GM18861 (cell line): ENCODE measurements at regions not wholly inside any gene's neighbourhood (a gene's known extent, or its start where the extent isn't known, plus 50 kb on each side); places are given as distances from the start of the nearest gene placed in this dataset.
"Not testable (repeated sequence)": the region's sequence is repeated elsewhere in the genome, so short reads cannot be mapped to it uniquely, and the experiment has no call there.

Experiments
- ATAC-seq: cut with Tn5 transposase; IDR thresholded peaks from one replicate; pipeline ENCODE4 v1.9.1; 2021; ENCODE audit not compliant: unreplicated experiment

GRCh38 chr4:170231377-170231776 is 141.6 kb upstream of the AADAT start:
- ATAC-seq: no peak

GRCh38 chr4:170230242-170230641 is 140.5 kb upstream of the AADAT start:
- no peak for ATAC-seq

- no peak for ATAC-seq
These were observed 139.2 kb upstream of the AADAT start for GRCh38 chr4:170229006-170229405.

GRCh38 chr4:170227928-170228327 is 138.2 kb upstream of the AADAT start:
- no peak for ATAC-seq

- ATAC-seq: no peak
These were observed 136.5 kb upstream of the AADAT start for GRCh38 chr4:170226288-170226687.

- ATAC-seq: no peak
These were observed 125.0 kb upstream of the AADAT start for GRCh38 chr4:170214731-170215130.

- no peak for ATAC-seq
These were observed 124.3 kb upstream of the AADAT start for GRCh38 chr4:170214101-170214500.

GRCh38 chr4:170202721-170203120 is 113.0 kb upstream of the AADAT start:
- no peak for ATAC-seq

GRCh38 chr4:170198747-170199146 is 109.0 kb upstream of the AADAT start:
- no peak for ATAC-seq

GRCh38 chr4:170194794-170195193 is 105.0 kb upstream of the AADAT start:
- not testable (repeated sequence) for ATAC-seq

GRCh38 chr4:170193496-170193895 is 103.7 kb upstream of the AADAT start:
- no peak for ATAC-seq

GRCh38 chr4:170190265-170190664 is 100.5 kb upstream of the AADAT start:
- no peak for ATAC-seq

- ATAC-seq: no peak
These were observed 81.1 kb upstream of the AADAT start for GRCh38 chr4:170170861-170171260.

GRCh38 chr4:170169699-170170098 is 79.9 kb upstream of the AADAT start:
- ATAC-seq: no peak

- no peak for ATAC-seq
These were observed 77.9 kb upstream of the AADAT start for GRCh38 chr4:170167678-170168077.

- not testable (repeated sequence) for ATAC-seq
These were observed 76.4 kb upstream of the AADAT start for GRCh38 chr4:170166193-170166592.

GRCh38 chr4:170162416-170162815 is 72.7 kb upstream of the AADAT start:
- no peak for ATAC-seq

GRCh38 chr4:170157670-170158069 is 67.9 kb upstream of the AADAT start:
- ATAC-seq: no peak

GRCh38 chr4:170145120-170145519 is 55.4 kb upstream of the AADAT start:
- no peak for ATAC-seq

GRCh38 chr4:170139764-170140163 is 50.0 kb upstream of the AADAT start:
- no peak for ATAC-seq
